ENCODE measurements at regions not wholly inside any gene's neighbourhood (a gene's known extent, or its start where the extent isn't known, plus 50 kb on each side); places are given as distances from the start of the nearest gene placed in this dataset.

- TF ChIP-seq CTCF (conservative IDR thresholded peaks at IDR 0.05; ENCODE audit: low read depth, low read length) (no peak), EZH2 (IDR thresholded peaks at IDR 0.05; ENCODE audit: borderline replicate concordance, low read depth, low read length, poor library complexity, severe bottlenecking) (no peak)
Observed at GRCh38 chr2:226079196-226079595, 679.7 kb downstream of the NYAP2 start.

Data from A673 (cell line).